Natural killer cell treated with Interleukin-12 subunit alpha and Interleukin-12 subunit beta and Interleukin-15 and Interleukin-18, amount 100 ng/mL, for 72 hours (primary cell): ENCODE measurements at regions not wholly inside any gene's neighbourhood (a gene's known extent, or its start where the extent isn't known, plus 50 kb on each side); places are given as distances from the start of the nearest gene placed in this dataset.
"Not testable (repeated sequence)": the region's sequence is repeated elsewhere in the genome, so short reads cannot be mapped to it uniquely, and the experiment has no call there.

ENCODE experiments used
- ATAC-seq, 2 donors: fragments of 150-1000 bp; cut with Tn5 transposase in 1 of 2; sonication (Bioruptor Pico), chemical (Tn5 transposase) in 1 of 2; 2 replicates each; pipeline ENCODE4 v1.10.0; 2021
- DNase-seq: peaks from one replicate; pipeline ENCODE4 v3.0.0; 2022; ENCODE audit warnings: low spot score
- H3K27ac Mint-ChIP-seq, 2 donors: 1 replicate in 1 of 2; 2 replicates in 1 of 2; pipeline ENCODE4 v1.8.0; 2022; ENCODE audit warnings: mixed read lengths in 2 of 2, mild to moderate bottlenecking in 1 of 2, moderate library complexity in 1 of 2
- H3K27me3 Mint-ChIP-seq, 2 donors: 1 replicate in 1 of 2; 2 replicates in 1 of 2; pipeline ENCODE4 v1.8.0; 2022; ENCODE audit warnings: mixed read lengths in 2 of 2
- H3K36me3 Mint-ChIP-seq: one replicate; pipeline ENCODE4 v1.8.0; 2022; ENCODE audit warnings: mixed read lengths
- H3K4me1 Mint-ChIP-seq, 2 donors: 1 replicate in 1 of 2; 2 replicates in 1 of 2; pipeline ENCODE4 v1.8.0; 2022; ENCODE audit warnings: low read depth in 2 of 2, mixed read lengths in 2 of 2, mild to moderate bottlenecking in 1 of 2
- H3K4me3 Mint-ChIP-seq: one replicate; pipeline ENCODE4 v1.8.0; 2022; ENCODE audit warnings: mixed read lengths
- H3K9me3 Mint-ChIP-seq: 2 replicates; pipeline ENCODE4 v1.8.0; 2022; ENCODE audit warnings: mixed read lengths

DNA sequence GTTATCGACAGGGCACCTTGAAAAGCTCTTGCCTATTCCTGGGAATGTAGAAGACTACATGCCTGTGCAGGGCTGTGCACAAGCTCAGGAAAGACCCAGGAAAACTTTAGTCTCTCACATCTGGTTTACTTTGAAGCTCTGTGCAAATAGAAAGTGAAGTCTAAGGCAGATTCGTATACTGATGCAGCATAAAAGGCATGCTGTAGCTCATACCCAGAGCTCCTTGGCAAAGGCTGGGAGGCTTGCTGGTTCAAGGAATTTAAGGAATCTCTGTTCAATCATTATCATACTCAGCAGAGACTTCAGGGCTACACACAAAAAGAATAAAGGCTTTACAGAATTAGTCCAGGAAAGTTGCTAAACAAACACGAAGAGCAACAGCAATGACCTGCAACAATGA lies 192.0 kb downstream of the OTUD1 start:
- no peak overlapping the region for H3K4me3 Mint-ChIP-seq
- H3K36me3 Mint-ChIP-seq: peaks cover 4% of the 10 kb centered on the region
- H3K4me1 Mint-ChIP-seq: no peaks in the 10 kb centered on the region
- H3K27me3 Mint-ChIP-seq: no peaks in the 10 kb centered on the region
- no peak overlapping the region for H3K27ac Mint-ChIP-seq
- peaks cover 2% of the 10 kb centered on the region for H3K9me3 Mint-ChIP-seq
- ATAC-seq: no peak
- DNase-seq: no peak

DNA sequence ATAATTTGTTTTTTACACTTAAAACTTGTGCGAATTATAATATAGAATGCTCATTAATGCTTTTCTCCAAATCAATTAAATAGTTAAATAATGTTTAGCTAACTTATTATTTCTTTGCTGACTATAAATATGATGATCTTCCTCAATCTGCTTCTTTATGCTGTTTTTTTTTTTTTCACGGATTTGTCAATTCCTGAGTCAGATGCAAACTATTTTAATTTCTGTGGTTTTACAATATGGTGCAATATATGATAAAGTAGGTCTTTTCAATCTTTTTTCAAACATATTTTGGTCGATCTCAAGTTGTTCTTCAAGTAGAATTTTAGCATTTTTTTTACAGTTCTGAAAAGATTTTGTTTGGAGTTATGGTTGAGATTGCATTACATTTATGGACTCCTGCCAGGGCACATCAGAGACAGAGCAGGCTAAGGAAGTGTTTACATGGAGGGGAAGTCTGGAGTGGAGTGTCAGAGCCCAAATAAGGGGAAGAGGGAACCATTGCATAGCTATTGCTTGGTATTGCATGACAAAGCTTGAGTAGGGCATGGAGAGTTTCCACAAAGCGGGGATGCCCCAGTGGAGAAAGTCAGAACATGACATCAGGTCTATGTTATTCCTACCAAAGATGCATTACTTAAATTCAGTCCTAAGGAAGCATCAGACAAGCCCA lies 204.4 kb downstream of the OTUD1 start:
- no peaks in the 10 kb centered on the region for H3K36me3 Mint-ChIP-seq
- no peaks in the 10 kb centered on the region for H3K9me3 Mint-ChIP-seq
- no peak for ATAC-seq
- no peak for DNase-seq
- no peaks in the 10 kb centered on the region for H3K27me3 Mint-ChIP-seq
- no peak overlapping the region for H3K27ac Mint-ChIP-seq
- no peak overlapping the region for H3K4me3 Mint-ChIP-seq
- no peaks in the 10 kb centered on the region for H3K4me1 Mint-ChIP-seq

DNA sequence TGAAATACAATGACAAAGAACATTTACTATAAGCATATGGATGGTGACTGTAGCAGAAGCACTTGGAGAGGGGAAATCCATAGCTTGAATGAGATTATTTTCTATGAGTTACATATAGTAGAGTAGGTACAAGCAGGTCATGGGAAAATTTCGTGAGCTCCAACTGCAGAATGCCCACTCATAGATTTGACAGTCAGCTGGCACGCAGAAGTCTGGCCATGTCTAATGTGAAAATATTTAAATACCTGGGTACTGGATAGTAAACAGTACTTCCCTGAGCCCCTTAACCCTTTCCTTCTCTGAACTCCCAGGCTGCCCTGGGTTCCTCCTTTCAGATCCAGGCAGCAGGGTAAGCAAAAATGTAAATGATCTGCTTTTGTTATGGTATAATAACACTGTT lies 209.7 kb downstream of the OTUD1 start:
- no peak for DNase-seq
- ATAC-seq: no peak
- Mint-ChIP-seq H3K4me3 (no peak overlapping the region), H3K4me1 (no peaks in the 10 kb centered on the region), H3K27me3 (no peaks in the 10 kb centered on the region), H3K27ac (no peak overlapping the region), H3K9me3 (no peaks in the 10 kb centered on the region), H3K36me3 (no peaks in the 10 kb centered on the region)

DNA sequence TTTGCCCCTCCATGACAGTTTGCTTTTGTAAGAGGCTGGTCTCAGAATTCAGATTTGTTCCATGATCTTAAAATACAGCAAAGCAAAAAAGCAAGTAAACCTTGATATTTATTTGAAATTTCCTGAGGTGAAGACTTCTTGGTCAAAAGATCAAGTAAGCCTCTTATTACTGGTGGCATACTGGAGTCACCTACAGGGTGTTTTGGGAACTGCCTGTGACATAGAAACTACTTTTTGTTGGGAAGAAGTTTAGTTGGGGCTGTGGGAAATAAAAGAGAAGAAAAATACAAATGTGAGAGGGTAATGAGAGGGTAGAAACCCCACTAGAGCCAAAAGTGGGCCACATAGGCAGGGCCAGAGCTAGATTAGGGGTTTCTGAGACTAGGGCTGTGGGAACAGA lies 217.9 kb downstream of the OTUD1 start:
- no peaks in the 10 kb centered on the region for H3K4me1 Mint-ChIP-seq
- no peak overlapping the region for H3K27ac Mint-ChIP-seq
- no peaks in the 10 kb centered on the region for H3K36me3 Mint-ChIP-seq
- no peak for DNase-seq
- no peaks in the 10 kb centered on the region for H3K9me3 Mint-ChIP-seq
- H3K4me3 Mint-ChIP-seq: no peak overlapping the region
- ATAC-seq: no peak
- no peaks in the 10 kb centered on the region for H3K27me3 Mint-ChIP-seq

DNA sequence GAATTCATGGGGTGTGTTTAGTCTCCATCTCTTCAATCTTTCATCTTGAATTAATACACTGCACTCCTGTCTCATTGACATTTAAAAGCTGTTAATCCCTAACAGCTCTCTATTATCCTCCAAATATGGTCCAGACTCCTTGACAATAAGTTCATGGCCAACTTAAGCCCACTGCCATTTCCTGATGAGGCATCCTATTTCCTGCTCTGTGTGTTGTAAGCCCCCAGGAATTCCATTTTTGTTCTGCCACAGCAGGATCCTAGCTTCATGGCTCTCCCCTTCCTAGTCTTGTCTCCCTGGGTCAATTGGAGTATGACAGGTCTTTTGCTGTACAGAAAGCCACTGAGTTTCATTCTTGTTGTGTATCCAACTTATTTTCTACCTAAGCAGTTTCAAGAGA lies 218.8 kb downstream of the OTUD1 start:
- Mint-ChIP-seq H3K27me3 (no peaks in the 10 kb centered on the region), H3K4me3 (no peak overlapping the region), H3K27ac (no peak overlapping the region), H3K9me3 (no peaks in the 10 kb centered on the region), H3K4me1 (no peaks in the 10 kb centered on the region), H3K36me3 (no peaks in the 10 kb centered on the region)
- ATAC-seq: no peak
- DNase-seq: no peak

DNA sequence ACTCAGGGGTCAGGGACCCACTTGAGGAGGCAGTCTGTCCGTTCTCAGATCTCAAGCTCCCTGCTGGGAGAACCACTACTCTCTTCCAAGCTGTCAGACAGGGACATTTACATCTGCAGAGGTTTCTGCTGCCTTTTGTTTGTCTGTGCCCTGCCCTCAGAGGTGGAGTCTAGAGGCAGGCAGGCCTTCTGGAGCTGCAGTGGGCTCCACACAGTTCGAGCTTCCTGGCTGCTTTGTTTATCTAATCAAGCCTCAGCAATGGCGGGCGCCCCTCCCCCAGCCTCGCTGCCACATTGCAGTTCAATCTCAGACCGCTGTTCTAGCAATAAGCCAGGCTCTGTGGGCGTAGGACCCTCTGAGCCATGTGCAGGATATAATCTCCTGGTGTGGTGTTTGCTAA lies 233.0 kb downstream of the OTUD1 start:
- H3K27me3 Mint-ChIP-seq, H3K36me3 Mint-ChIP-seq, H3K4me3 Mint-ChIP-seq, H3K4me1 Mint-ChIP-seq, DNase-seq, ATAC-seq, H3K9me3 Mint-ChIP-seq, H3K27ac Mint-ChIP-seq: not testable (repeated sequence)

DNA sequence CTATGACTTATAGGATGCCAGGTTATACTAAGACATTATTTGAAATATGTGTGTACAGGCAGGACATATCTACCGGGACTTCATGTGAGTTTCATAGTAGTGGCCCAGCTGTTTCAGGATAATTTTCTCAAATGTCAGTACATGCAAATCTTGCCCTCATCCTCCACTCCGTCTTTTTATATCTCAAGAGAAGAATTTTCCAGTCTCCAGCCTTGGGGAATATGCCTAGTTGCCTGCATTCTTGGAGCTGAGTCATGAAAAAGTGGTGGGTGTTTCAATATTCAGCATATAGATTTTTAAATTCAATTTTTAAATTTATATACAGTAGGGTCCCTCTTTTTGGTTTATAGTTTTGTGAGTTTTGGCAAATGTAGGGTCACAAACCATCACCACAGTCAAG lies 236.7 kb downstream of the OTUD1 start:
- no peaks in the 10 kb centered on the region for H3K4me1 Mint-ChIP-seq
- no peaks in the 10 kb centered on the region for H3K27me3 Mint-ChIP-seq
- no peak for DNase-seq
- no peaks in the 10 kb centered on the region for H3K36me3 Mint-ChIP-seq
- H3K9me3 Mint-ChIP-seq: peaks cover 5% of the 10 kb centered on the region
- ATAC-seq: no peak
- no peak overlapping the region for H3K4me3 Mint-ChIP-seq
- no peak overlapping the region for H3K27ac Mint-ChIP-seq

DNA sequence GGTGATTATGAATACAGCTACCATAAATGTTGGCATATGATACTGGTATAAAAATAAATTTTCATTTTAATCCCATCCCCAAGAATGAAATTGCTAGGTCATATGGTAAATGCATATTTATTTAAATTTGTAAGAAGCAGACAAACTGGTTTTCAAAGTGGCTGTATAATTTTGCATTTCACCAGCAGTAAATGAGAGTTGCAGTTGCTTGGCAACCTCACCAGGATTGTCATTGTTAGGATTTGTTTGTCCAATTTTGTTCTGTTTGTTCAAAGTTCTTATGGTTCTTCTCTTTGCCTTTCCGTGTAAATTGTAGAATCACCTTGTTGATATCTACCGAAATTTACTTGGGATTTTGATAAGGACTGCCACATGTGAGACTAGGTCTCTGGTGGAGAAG lies 237.4 kb downstream of the OTUD1 start:
- Mint-ChIP-seq H3K36me3 (no peaks in the 10 kb centered on the region), H3K27ac (no peak overlapping the region), H3K9me3 (peaks cover 5% of the 10 kb centered on the region), H3K4me1 (no peaks in the 10 kb centered on the region), H3K4me3 (no peak overlapping the region), H3K27me3 (no peaks in the 10 kb centered on the region)
- ATAC-seq: no peak
- no peak for DNase-seq

DNA sequence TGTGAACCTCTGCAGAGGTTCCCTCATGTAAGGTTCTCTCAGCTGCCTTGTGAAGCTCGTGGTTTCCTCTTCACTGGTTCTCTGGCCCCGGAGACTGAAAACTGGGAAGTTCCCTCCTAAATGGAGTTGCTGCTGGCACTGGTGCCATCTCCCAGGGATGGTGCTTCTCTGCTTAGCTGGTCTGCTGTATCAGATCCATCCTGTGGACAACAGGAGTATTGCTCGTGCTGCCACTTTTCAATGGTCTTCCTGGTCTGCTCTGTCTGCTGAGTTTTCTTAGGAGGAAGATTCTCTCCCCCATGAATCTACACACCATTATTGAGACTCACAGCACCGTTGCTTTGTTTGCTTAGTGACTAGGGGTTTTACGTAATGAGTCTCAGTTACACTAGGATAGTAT lies 247.8 kb downstream of the OTUD1 start:
- Mint-ChIP-seq H3K36me3 (no peaks in the 10 kb centered on the region), H3K27me3 (peaks cover 0 to under 1% of the 10 kb centered on the region in 2 donors), H3K9me3 (no peaks in the 10 kb centered on the region), H3K4me1 (no peaks in the 10 kb centered on the region), H3K4me3 (no peak overlapping the region), H3K27ac (no peak overlapping the region)
- DNase-seq (no peak), ATAC-seq (no peak)

DNA sequence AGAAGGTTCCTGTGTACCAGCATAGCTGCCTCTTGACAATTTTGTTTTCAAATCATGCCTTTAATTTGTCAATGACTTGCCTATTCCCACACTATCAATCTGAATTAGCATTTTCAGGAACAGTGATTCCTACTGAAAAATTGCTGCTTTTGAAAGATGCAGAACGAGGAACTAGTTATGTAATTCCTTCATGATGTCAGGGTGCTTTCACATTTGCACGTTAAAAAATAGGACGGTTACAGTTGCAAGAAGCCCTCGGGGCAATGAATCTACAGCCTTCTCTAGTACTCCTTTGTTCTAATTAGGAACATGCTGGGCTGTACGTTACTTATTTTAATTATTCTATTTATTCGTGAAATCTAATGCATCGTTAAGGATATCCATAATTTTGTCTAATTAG lies 253.9 kb downstream of the OTUD1 start:
- no peak overlapping the region for H3K27ac Mint-ChIP-seq
- no peak overlapping the region for H3K4me3 Mint-ChIP-seq
- ATAC-seq (no peak), DNase-seq (no peak)
- no peaks in the 10 kb centered on the region for H3K4me1 Mint-ChIP-seq
- peaks cover 17 to 26% of the 10 kb centered on the region in 2 donors for H3K27me3 Mint-ChIP-seq
- no peaks in the 10 kb centered on the region for H3K36me3 Mint-ChIP-seq
- no peaks in the 10 kb centered on the region for H3K9me3 Mint-ChIP-seq

DNA sequence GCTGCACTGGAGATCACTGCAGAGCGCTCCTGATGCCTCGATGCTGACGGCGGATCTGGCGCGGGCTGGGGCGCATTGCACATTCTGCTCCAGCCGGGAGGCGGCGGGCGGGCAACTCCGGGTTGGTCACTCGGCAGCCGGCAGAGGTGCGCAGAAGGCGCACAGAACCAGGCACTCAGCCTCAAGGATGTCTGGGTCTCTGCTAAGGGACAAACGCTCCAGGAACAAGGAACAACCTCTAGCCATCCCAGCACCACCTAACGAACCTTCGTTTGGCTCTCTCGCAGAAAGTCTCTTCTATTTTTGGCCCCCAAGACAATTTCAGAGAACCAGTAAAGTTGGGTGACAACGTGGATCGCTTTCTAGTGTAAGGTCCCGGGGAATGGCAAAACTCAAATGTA lies 254.6 kb downstream of the OTUD1 start:
- ATAC-seq (no peak), DNase-seq (no peak)
- Mint-ChIP-seq H3K4me3 (no peak overlapping the region), H3K27ac (no peak overlapping the region), H3K27me3 (peaks cover 17 to 29% of the 10 kb centered on the region in 2 donors), H3K36me3 (no peaks in the 10 kb centered on the region), H3K4me1 (no peaks in the 10 kb centered on the region), H3K9me3 (no peaks in the 10 kb centered on the region)

DNA sequence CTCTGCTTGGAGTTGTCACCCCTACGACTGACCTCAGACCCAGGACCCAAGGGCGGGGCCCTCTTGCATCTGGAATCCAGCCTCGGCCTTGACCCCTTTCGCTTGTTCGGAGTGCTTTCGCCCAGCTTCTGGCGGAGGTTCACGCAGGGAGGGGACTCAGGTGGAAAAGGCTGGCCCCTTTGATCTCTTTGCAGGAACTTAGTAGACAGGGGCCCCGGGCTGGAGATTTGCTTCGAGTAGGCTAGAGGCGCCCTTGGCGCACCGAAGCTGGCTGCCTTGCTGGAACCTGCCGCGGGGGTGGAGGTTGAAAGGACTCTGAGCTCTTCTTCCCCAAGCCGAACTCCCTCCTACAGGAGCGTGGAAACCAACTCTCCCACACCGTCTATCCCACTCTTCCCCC lies 255.1 kb downstream of the OTUD1 start:
- Mint-ChIP-seq H3K36me3 (no peaks in the 10 kb centered on the region), H3K4me1 (no peaks in the 10 kb centered on the region), H3K4me3 (no peak overlapping the region), H3K27ac (no peak overlapping the region), H3K27me3 (peaks cover 17 to 29% of the 10 kb centered on the region in 2 donors), H3K9me3 (no peaks in the 10 kb centered on the region)
- ATAC-seq (no peak), DNase-seq (no peak)

DNA sequence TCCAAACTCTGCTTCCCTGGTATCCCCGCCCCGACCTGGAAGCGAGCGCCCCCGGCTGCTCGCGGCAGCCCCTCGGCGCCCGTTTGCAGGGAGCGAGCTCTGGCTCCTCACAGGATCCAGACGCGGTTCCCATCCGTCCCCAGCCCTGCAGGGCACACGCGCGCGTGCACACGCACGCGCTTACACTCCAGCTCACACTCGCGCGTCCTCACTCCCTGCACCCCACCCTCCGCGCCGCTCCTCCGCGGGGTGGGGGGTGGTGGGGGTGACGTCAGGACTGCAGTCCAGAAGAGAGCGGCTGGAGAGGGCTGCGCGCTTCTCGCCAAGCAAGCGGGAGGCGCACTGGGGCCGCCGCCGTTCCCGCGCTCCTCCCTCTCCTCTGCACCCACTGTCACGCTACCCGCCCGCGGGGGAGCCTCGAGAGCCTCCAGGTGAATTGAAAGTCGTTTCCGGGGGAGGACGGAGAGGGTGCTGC lies 255.6 kb downstream of the OTUD1 start:
- ATAC-seq: peak in 1 of 2 donors; percentile 8
- no peak for DNase-seq
- peaks cover 17 to 31% of the 10 kb centered on the region in 2 donors for H3K27me3 Mint-ChIP-seq

DNA sequence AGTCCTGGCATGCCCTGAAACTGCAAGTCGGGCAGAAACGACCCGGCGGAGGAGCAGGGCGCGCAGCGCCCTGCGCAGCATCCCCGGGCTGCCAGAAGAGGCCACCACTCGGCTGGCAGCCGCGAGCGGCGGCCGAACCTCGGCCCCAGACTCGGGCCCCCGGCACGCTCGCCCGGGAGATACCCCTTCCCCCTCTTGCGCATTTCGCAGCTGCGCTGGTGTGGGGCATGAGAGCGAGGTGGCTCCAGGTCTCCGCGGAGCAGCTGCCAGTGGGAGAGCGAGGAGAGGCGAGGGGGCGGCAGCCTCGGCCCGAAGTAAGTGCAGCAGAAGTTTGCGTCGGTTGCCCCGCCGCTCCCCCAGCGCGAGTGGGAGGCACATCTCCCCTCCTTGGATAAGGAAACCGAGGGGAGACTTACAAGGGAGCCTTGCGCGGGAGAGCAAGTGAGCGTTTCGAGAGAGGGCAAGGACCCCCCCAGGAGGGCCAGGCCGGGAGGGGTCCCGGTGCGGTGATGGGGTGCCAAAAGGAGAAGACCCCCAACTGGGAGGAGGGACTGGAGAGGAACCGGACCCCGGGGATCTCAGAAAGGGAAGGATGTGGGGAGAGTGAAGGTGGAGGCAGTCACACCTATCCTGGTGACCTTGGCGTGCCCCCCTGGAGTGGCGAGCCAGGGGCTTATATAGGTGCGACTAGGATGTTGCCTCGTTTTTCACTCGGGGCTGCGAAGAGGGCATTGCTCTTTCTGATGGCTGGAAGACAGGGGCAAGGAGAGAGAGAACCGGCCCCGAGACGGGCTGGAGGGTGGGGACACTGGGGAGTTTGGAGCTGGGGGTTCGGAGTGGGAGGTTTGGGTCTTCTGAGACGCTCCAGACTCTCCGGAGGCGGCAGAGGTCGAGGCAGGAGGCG lies 256.3 kb downstream of the OTUD1 start:
- H3K27ac Mint-ChIP-seq: no peak overlapping the region
- H3K4me1 Mint-ChIP-seq: no peaks in the 10 kb centered on the region
- DNase-seq (no peak), ATAC-seq (no peak)
- H3K27me3 Mint-ChIP-seq: peaks cover 19 to 31% of the 10 kb centered on the region in 2 donors
- no peak overlapping the region for H3K4me3 Mint-ChIP-seq
- H3K9me3 Mint-ChIP-seq: no peaks in the 10 kb centered on the region
- H3K36me3 Mint-ChIP-seq: no peaks in the 10 kb centered on the region

More for the DNA sequence above, 255.6 kb downstream of the OTUD1 start:
- Mint-ChIP-seq H3K9me3 (no peaks in the 10 kb centered on the region), H3K4me3 (no peak overlapping the region), H3K36me3 (no peaks in the 10 kb centered on the region), H3K27ac (no peak overlapping the region), H3K4me1 (no peaks in the 10 kb centered on the region)
